Islet of Langerhans (tissue), 1 donor: ENCODE measurements at regions not wholly inside any gene's neighbourhood (a gene's known extent, or its start where the extent isn't known, plus 50 kb on each side); places are given as distances from the start of the nearest gene placed in this dataset.

Experiments
- FAIRE-seq: peaks from one replicate; lab custom pipeline; 2011; peaks lifted over from hg19 to GRCh38; lab: Jason Lieb, UNC

DNA sequence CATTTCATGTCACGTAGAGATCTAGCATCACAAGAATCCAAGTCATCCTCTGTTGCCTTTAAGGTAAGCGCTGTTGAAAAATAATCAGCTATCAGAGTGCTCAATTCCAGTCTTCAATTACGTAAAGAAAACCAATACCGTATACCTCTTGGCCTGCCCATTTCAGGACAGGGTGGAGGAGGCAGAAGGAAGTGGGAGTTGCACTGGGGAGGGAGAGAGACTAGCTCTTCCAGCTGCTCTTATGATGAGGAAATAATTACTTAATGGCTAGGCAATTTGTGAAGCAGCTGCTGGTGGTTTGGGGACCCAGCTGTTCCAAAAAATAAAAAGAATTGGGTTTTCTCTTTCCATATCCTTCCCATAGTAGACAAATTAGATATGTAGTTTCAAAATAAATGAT lies 365.8 kb upstream of the MCTP2 start:
- no peak for FAIRE-seq

DNA sequence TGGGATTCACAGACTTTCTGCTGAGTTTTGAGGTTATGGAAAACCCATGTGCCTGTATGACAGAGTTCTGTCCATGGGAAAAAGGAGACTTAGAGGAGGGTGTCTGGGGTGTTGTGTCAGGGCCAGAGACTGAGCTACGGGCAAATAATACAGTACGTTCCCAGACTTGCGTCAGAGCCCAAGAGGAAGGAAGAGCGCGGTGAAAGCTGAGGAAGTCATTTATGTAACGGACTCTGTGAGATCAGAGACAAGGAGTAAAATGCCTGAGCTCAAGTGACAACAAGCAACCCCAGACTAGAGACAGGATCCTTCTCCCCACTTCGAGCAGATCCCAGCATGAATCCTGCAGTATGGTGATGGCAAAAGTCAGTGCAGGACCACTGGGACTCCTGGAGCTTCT lies 368.6 kb upstream of the MCTP2 start:
- no peak for FAIRE-seq

DNA sequence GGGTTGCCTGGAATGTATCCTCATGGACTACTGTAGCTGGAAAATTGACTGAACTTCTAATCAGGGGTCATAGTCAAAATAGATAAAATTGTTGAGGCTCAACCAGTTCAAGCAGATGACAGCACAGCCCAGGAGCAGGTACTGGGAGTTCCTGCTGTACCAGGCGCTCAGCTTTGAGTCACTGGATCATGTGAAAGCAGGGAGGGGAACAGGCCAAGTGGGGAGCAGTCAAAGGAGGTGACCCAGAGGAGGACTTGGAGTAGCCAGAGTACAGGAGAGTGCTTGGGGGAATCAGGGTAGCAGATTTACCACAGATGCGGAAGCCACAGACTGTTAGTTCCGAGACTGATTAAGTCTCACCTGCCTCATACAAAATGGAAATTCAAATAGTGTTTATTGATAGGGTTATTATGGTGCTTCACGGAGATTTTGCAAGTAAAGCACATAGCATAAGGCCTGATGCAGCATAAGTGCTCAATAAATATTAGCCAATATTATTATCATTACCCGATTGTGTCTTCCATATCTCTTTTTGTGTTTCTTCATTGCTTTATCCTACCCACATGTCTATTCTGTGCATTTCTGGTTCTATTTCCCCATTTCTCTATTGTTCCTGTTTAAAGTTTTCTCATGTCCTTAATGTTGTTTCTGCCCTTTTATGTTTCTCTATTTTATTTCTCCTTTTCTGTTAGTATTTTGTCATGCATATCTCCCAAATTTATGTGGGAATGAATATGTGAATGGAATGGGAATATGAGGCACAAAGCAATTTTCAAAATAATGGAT lies 369.2 kb upstream of the MCTP2 start:
- FAIRE-seq: no peak

DNA sequence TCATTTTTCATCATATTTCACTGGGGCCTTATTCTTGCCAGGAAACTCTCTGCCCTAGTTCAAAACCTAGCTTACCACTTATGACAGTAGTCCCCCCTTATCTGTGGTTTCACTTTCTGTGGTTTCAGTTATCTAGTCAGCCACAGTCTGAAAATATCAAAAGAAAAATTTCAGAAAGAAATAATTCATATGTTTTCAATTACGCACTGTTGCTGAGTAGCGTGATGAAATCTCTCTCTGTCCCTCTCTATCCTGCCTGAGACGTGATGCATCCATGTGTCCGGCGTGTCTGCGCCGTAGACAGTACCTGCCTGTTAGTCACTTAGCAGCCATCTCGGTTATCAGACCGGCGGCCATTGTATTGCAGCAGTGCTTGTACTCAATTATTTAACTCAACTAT lies 369.9 kb upstream of the MCTP2 start:
- no peak for FAIRE-seq

DNA sequence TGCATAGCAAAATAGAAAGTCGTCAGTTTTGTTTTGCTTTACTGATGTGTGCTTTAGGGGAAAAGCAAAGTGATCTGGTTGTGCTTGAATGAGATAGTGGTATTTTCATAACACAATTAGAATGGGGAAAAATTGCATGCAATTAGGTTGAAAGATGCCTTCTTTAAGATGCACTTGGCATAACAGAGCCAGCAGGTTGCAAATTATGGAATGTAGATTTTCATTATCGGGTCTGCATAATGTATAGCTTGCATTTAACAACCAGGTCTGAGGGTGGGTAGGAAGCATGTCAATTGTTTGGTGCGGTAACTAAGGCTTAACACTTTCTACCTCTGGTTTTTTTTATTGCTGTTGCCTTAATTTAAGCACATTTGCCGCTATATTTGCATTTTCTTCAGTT lies 370.7 kb upstream of the MCTP2 start:
- no peak for FAIRE-seq

DNA sequence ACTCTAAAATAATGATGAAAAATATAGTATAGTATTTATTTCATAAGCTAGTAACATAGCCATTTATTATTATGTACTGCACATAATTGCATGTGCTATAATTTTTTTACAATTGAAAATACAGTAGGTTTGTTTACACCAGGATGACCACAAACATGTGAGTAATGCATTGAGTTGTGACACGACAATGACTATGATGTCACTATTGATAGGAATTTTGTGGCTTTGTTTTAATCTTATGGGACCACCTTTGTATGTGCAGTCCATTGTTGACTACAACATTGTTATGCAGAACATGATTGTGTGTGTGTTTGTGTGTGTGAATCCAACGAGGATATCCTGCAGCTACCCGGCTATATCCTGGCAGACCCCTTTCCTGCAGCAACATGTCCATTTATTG lies 372.2 kb upstream of the MCTP2 start:
- FAIRE-seq: no peak

DNA sequence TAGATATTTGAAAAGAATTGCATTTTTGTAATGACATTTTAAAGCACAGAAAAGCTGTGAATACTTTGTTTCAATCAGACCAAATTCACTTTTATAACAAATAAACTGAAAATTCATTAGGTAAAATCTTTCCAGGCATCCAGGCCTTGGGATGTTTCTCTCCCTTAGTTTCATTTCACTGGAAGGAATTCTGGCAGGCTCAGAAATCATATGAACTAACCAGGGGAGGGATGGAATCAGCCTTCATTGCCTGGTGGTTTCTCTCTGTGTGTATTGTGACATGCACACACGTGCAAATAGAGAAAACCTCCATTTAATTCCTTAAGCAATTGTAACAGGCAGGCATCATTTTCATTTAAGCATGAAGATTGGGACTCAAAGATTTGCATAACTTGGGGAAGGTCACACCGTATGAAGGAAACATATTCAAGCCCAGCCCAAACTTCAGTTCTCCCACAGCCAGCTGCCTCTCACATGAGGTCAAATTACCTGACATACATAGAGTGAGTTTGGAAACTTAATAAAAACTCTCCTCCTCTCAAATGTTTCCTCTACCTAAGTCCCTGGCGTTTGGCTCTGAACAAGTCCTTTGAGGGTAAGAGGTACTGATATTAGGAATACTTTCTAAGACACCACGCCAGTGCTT lies 376.1 kb upstream of the MCTP2 start:
- FAIRE-seq: no peak

DNA sequence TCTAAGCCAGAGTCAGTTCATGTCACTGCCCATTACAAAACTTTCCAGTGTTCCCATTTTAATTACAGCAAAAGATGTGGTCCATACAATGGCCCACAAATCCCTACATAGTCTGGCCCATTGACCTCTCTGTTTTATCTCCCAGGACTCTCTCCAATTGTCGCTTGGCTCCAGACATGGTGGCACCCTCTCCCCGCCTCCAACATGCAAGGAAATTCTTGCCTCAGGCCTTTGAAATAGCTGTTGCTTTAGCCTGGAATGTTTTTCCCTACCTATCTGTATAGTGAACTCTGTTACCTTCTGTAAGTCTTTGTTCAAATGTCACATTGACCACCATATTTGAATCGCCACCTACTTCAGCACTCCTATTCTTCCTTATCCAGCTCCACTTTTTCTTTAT lies 377.3 kb upstream of the MCTP2 start:
- no peak for FAIRE-seq

DNA sequence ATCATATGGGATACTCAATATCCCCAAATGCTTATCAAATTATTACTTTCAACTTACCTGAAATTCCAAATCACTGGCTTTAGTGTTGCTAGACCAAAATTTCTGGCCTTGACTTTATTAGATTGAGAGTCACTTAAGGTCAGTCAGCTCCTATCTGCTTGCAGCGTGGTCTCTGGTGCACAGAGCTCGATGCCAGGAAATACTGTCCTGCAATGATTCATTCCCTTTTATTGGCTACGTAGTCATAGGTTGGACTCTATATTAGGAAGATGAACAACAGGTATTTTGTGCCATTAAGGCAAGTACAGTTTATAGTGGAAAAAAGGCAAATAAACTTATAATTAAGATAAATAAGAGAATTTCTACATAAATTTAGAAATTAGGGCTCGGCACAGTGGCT lies 378.6 kb upstream of the MCTP2 start:
- no peak for FAIRE-seq

DNA sequence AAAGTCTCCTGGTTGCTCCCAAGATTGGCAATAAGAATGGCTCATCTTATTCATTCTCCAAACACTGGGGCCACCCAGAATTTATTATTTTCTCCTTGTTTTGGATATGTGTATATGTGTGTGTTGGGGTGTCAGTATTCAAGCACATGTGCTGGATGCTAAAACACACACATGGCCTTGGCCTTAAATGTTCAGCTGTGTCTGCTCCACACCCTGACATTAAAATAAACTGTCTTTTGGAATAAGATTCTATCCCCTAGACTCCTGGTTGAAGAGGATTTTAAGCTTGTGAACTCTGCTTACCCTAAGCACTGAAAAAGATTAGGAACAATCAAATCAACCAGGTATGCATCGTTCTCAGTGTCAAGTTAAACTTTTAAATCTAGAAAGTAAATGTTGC lies 382.9 kb upstream of the MCTP2 start:
- FAIRE-seq: no peak

DNA sequence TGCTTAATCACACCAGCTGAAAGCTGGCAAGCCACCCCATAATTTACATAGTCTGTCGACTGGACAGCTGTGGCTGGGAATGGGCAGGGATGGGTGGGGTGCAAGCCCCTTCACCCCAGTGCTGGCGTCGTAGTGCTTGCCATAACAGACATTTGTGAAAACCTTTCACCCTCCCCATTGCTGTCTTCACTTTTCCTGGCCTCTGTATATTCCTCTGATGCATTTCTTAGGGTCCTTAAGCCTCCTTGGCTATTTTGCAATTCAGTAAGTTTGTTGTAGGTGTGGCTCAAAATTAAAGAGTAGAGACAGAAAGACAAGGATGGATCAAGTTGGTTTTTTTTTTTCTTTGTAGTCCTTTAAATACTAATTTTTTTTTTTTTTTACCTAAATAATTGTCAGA lies 383.3 kb upstream of the MCTP2 start:
- no peak for FAIRE-seq

DNA sequence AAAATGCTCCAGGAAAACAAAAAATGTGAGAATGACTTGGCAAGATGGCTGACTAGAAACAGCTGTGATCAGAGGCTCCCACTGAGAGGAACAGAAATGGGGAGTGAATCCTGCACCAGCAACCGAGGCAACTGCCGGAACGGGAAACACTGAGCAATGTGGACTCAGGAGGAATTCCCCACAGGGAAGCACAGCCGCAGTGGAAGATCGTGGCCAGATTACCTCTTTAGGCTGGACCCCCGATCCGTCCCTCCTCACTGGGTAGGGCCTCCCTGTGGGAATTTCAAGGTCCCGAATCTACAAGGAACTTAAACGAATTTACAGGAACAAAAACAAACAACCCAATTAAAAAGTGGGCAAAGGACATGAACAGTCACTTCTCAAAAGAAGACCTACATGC lies 385.2 kb upstream of the MCTP2 start:
- no peak for FAIRE-seq

DNA sequence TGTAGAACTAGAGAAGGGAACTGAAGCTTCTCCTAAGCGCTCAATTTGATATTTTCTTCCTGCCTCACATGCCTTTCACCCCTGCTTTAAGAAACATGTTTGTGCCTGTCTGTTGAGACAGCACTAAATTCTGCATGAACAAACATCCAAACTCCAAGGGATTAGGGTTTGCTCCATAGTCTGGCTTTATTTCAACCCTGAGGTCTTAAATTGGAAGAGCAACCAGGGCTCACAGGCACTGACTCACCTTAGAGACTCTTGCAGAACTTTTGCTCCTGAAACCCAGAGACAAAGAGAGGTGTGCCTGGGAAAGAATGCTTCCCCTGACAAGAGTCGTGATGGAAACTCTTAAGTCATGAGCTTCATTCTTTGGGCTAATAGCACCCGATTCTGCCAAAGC lies 393.9 kb upstream of the MCTP2 start:
- no peak for FAIRE-seq

DNA sequence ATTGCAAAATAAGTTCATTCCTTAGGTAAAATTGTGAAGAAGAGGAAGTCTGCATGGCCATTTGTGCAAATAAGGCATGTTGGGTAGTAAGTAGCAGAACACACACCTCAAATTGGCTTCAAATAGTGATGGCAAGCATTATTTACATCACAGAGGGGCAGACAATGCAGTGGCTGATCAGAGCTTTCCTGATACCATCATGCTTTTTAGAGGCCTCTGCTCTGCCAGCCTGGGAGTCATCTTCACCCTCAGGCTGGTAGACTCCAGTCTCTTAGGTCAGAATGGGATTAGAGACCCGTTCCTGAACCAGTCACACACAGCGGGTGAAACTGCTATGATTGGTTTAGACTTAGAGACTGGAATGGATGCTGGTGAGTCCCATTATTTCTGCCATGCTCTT lies 396.0 kb upstream of the MCTP2 start:
- FAIRE-seq: no peak

DNA sequence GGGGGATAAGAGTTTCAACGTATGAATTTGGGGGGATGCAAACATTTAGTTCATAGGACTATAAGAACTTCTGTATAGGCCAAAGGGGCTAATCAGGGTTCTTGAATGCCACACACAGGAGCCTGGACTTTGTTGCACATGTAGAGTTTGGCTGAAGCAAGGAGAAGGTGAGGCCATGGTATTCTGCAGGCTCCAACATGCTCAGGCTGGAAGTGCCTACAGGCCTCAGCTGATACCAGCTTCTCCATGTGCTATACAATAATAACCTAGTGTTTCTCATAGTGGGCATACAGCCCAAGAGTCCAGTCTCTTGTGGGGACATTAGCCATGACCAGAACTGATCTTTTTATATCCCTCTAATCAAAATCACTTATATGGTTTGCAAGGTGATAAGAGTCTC lies 399.7 kb upstream of the MCTP2 start:
- FAIRE-seq: no peak

DNA sequence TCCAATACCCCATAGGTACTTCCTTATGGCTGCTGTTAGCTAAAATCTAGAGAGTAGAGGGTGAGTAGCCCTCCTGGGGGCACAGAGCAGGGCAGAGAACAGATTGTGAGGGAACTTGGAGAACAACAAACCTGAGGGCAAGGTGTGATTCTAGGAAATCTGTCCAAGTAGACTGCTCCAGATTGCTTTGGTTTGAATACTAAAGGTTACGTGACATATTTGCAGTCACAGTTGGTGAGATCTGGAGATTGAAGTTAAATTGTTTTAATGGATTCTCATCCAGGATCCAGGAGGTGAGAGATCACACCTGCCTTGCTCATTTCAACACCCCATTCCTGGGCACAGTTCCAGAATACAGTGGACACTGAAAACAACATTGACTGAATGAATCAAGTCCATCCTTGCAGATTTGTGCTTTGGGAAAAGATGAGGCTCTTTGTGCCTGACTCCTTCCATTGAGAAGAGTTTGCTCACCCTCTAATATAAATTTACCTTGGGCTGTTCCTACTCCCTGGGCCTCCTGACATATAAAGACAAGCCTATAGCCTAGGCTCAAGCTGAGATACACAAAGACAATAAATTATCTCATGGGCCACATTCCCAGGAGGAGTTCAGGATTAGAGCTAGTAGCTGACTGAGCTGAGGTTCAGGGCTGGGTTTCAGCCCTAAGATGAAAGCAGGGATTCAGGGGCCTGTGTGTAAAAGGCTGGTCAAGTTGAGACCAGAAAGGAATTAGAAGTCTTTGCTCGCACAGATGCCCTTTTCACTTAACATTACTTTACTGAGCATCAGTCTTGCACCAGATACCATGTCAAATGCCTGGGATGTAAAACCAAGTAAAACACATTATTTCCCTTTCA lies 400.9 kb upstream of the MCTP2 start:
- no peak for FAIRE-seq

DNA sequence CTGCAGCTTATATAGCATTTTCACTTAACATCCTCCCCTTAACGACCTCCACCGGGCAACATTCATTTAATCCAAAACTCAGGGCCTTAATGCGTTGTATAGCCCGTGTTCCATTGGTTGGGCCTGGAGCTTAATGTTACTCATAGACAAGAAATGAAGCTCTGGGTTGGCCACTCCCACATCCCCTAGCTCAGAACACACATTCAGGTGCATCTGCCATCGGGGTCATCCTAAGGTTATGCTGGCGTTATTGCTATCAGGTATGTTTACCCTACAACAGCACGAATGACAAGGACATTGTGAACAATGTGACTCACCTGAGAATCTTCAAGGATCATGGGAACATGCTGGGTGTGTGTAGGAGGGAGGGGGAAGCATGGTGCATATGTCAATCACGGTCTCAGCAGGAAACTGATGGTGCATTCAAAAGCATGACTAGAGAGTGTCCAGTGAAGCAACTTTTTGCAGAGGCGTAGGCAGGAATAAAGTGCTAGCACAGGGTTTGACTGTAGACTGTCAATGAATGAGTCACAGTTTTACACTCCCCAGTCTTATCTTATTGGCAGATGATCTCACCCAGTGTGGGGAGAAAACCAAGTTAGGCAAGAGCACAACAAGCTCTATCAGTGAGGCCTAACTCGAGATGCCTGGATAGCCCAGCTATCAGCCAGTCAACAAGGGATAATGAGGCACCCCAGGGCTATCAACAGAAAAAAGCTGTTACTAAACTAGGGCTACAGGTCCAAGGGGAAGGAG lies 402.1 kb upstream of the MCTP2 start:
- FAIRE-seq: no peak

DNA sequence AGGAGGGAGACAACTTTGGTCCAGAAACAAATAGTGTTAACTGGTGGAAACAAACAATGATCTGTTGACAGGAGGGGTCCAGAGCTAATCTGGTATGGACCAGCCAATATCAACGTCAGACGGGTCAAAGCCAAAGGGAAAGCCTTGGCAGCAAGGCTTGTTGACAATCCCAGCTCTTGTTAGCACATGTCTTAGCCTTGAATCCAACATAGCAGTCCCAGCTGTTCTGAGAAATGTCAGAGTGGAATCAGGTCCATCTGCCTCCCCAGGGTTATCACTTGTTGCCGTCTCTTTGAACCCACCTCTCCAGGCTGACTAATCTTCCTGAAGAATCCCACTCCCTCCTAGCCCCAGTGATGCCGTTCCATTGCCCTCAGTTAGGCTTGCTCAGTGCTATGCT lies 404.6 kb upstream of the MCTP2 start:
- FAIRE-seq: no peak

DNA sequence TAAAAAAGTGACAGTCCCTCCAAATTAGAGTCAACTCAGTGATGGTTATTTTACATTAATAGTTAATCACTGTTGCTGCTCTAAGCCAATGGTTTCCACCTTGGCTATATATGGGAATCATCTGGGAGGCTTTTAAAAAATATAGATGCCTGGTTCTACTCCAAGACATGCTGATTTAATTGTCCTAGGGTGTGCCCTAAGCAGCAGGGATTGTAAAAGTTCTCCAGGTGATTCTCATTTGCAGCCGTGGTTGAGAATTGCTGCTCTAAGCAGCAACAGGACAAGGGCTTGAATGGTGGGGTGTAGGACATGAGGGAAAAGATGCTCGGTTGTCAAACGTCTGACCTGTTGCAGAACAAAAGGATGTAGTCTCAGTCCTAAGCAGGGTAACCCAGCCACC lies 405.1 kb upstream of the MCTP2 start:
- FAIRE-seq: no peak

DNA sequence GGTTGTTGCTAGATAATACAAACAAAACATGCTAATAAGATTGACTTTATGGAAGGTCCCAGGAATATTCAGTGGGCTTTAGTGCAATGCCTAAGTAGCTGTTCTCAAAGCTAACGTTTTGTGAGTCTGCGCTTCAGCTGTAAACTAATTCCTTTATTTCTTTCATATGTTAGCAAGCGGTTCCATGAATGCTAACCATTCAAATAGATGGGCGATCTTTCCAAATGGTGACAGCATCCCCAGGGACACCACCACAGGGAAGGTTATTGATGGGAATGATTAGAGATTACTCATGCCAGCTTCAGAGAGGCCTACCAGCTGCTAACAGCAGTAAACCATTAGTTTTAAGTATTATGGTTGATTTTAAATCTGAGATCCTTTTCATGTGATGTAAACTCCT lies 405.7 kb upstream of the MCTP2 start:
- FAIRE-seq: no peak

DNA sequence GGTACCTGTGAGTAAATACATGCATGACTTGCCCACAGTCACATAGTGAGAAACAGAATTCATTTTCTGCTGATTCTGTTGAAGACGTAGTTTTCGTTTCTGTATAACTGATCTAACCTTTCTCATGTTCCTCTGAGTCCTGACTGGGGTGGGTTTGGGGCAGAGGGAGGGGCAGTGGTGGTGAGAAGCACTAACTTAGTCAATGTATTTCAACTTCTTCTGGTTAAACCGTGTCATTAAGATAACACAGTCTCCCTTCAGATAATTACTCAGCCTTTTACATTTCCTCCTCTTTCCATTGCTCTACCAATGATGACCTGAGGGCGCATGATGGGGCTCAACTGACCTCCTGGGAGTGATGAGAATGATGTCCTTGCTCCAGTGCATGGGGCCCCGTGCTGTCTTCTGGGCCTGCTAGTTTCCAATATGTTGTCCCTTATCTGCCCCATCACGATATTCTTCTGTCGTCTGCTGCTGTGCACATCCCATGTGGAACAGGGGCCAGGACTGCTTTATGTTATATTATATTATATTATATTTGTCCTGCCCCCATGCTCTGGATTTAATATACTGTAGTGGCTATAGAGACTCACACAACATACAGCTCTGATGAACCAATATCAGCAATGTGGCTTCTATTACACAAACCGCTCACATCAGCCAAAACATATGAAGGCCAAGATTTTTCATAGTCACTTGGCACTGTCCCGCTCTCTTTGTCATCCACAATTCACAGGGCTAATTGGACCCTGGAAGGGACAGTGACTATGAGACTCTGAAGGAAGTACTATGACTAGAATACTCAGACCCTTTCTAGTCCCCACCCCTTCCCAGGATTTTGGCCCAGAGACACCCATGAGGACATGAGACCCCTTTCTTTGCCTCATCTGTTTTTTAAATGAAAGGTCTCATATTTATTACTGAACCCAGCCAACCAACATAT lies 407.1 kb upstream of the MCTP2 start:
- FAIRE-seq: no peak
